ENCODE measurements at regions not wholly inside any gene's neighbourhood (a gene's known extent, or its start where the extent isn't known, plus 50 kb on each side); places are given as distances from the start of the nearest gene placed in this dataset.

GRCh38 chr3:63768386-63768785, 50.7 kb upstream of the C3orf49 start:
- no peak overlapping the region for H3K27ac ChIP-seq
- DNase-seq (ENCODE audit: low read depth, low spot score) = no peak

GRCh38 chr3:63768888-63769287, 50.2 kb upstream of the C3orf49 start:
- DNase-seq (ENCODE audit: low read depth, low spot score) = no peak
- no peak overlapping the region for H3K27ac ChIP-seq

All from epithelial cell of prostate (primary cell).